ENCODE measurements at regions not wholly inside any gene's neighbourhood (a gene's known extent, or its start where the extent isn't known, plus 50 kb on each side); places are given as distances from the start of the nearest gene placed in this dataset.
A peak's percentile ranks its signal among the peaks of the same experiment; 100 is the strongest.

GRCh38 chr6:112739766-112740165 is 392.6 kb downstream of the RFPL4B start:
- no peak overlapping the region for H3K4me3 ChIP-seq (ENCODE audit: low read depth, low read length)
- TF ChIP-seq MAX (IDR thresholded peaks at IDR 0.05; ENCODE audit: low read depth, low read length) (no peak), MYC (IDR thresholded peaks at IDR 0.05; ENCODE audit: low read depth, low read length) (no peak), POLR2A (IDR thresholded peaks at IDR 0.05; ENCODE audit: extremely low read depth, insufficient read length) (no peak)
- TF ChIP-seq, protein P1, sequence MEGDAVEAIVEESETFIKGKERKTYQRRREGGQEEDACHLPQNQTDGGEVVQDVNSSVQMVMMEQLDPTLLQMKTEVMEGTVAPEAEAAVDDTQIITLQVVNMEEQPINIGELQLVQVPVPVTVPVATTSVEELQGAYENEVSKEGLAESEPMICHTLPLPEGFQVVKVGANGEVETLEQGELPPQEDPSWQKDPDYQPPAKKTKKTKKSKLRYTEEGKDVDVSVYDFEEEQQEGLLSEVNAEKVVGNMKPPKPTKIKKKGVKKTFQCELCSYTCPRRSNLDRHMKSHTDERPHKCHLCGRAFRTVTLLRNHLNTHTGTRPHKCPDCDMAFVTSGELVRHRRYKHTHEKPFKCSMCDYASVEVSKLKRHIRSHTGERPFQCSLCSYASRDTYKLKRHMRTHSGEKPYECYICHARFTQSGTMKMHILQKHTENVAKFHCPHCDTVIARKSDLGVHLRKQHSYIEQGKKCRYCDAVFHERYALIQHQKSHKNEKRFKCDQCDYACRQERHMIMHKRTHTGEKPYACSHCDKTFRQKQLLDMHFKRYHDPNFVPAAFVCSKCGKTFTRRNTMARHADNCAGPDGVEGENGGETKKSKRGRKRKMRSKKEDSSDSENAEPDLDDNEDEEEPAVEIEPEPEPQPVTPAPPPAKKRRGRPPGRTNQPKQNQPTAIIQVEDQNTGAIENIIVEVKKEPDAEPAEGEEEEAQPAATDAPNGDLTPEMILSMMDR (IDR thresholded peaks at IDR 0.05; ENCODE audit: low read depth, low read length) = no peak
- DNase-seq (ENCODE audit: low read depth) = no peak

DNA sequence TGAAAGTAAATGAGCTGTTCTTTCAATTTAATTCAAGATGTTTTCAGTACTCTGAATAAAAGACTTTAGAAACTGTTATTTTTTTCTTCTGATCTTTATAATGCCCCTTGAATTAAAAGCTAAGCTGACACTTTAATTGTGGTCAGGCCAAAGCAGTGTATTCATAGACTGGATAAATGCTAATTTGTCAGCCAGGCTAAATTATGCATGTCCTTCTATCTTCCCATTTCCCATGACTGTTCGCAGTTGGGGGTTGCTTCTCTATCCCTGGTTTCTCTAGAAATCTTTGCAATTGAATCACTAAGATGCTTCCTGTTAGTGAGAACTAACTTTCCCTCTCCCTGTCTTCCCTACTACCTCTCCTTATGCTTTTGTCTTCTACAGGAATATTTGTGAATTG is 396.2 kb downstream of the RFPL4B start:
- no peak for DNase-seq (ENCODE audit: low read depth)
- no peak for TF ChIP-seq POLR2A (IDR thresholded peaks at IDR 0.05; ENCODE audit: extremely low read depth, insufficient read length)
- TF ChIP-seq MAX (IDR thresholded peaks at IDR 0.05; ENCODE audit: low read depth, low read length) = no peak
- TF ChIP-seq MYC (IDR thresholded peaks at IDR 0.05; ENCODE audit: low read depth, low read length) = no peak
- TF ChIP-seq, protein P1 (IDR thresholded peaks at IDR 0.05; ENCODE audit: low read depth, low read length) = no peak
- no peak overlapping the region for H3K4me3 ChIP-seq (ENCODE audit: low read depth, low read length)

GRCh38 chr6:112744827-112745226 is 397.7 kb downstream of the RFPL4B start:
- H3K4me3 ChIP-seq (ENCODE audit: low read depth, low read length) = no peak overlapping the region
- DNase-seq (ENCODE audit: low read depth) = no peak
- no peak for TF ChIP-seq MYC (IDR thresholded peaks at IDR 0.05; ENCODE audit: low read depth, low read length)
- TF ChIP-seq, protein P1 (IDR thresholded peaks at IDR 0.05; ENCODE audit: low read depth, low read length) = no peak
- no peak for TF ChIP-seq POLR2A (IDR thresholded peaks at IDR 0.05; ENCODE audit: extremely low read depth, insufficient read length)
- TF ChIP-seq MAX (IDR thresholded peaks at IDR 0.05; ENCODE audit: low read depth, low read length) = no peak

DNA sequence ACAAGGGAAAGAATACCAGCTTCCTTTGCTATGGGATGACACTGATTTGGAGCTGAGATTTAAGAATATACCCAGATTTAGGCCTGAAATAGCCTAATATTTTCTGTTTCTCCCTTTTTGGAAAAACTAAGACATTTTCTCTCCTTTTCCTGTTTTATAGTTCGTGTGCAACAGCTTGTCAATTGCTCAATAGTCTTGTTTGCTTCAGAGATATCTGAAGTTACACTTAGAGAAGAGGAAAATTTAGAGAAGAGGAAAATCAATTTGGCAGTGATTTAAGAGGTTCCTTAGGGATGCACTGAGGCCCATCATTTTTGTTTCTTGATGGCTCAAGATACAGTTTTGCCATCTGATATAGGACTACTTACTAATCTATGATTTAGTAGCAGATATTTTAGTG is 398.6 kb downstream of the RFPL4B start:
- DNase-seq (ENCODE audit: low read depth) = no peak
- TF ChIP-seq MYC (IDR thresholded peaks at IDR 0.05; ENCODE audit: low read depth, low read length) (no peak), POLR2A (IDR thresholded peaks at IDR 0.05; ENCODE audit: extremely low read depth, insufficient read length) (no peak), MAX (IDR thresholded peaks at IDR 0.05; ENCODE audit: low read depth, low read length) (no peak)
- TF ChIP-seq, protein P1 (IDR thresholded peaks at IDR 0.05; ENCODE audit: low read depth, low read length) = no peak
- no peak overlapping the region for H3K4me3 ChIP-seq (ENCODE audit: low read depth, low read length)

DNA sequence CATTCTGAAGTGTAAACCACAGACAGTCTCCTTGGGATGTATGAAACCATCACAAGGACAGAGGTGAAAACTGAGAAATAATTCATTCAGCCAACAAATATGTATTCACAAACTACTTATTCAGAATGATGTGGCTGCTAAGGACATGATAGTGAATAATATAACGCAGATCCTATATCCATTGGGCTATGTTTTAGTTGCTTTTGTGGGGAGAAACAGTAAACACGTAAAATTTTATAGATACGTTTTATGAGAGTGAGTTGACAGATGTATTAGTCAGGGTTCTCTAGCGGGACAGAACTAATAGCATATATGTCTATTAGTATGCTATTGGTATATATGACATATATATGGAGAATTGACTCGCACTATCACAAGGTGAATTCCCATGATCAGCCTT is 402.5 kb downstream of the RFPL4B start:
- no peak overlapping the region for H3K4me3 ChIP-seq (ENCODE audit: low read depth, low read length)
- TF ChIP-seq POLR2A (IDR thresholded peaks at IDR 0.05; ENCODE audit: extremely low read depth, insufficient read length) (no peak), MAX (IDR thresholded peaks at IDR 0.05; ENCODE audit: low read depth, low read length) (no peak), MYC (IDR thresholded peaks at IDR 0.05; ENCODE audit: low read depth, low read length) (no peak)
- TF ChIP-seq, protein P1 (IDR thresholded peaks at IDR 0.05; ENCODE audit: low read depth, low read length) = no peak
- DNase-seq (ENCODE audit: low read depth) = no peak

DNA sequence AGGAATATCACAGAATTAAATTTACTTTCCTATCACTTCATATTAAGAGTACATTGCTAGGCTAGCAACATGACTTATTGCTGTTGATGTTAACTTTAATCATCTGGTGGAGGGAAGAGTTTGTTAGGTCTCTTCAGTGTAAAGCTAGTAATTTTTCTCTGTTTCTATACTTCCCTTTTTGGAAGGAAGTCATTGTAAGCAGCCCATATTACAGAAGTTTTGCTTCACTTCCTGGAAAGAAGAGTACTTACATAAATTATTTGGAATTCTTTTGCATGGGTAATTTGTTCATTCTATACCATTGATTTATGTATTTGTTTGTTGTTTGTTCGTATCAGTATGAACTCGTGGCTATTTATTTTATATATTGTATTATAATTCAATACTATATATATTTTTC is 405.2 kb downstream of the RFPL4B start:
- DNase-seq (ENCODE audit: low read depth) = peak; percentile 8
- TF ChIP-seq, protein P1 (IDR thresholded peaks at IDR 0.05; ENCODE audit: low read depth, low read length) = no peak
- no peak for TF ChIP-seq MYC (IDR thresholded peaks at IDR 0.05; ENCODE audit: low read depth, low read length)
- no peak overlapping the region for H3K4me3 ChIP-seq (ENCODE audit: low read depth, low read length)

Data from NB4 (cell line).